ENCODE measurements at regions not wholly inside any gene's neighbourhood (a gene's known extent, or its start where the extent isn't known, plus 50 kb on each side); places are given as distances from the start of the nearest gene placed in this dataset.
"Not testable (repeated sequence)": the region's sequence is repeated elsewhere in the genome, so short reads cannot be mapped to it uniquely, and the experiment has no call there.

DNA sequence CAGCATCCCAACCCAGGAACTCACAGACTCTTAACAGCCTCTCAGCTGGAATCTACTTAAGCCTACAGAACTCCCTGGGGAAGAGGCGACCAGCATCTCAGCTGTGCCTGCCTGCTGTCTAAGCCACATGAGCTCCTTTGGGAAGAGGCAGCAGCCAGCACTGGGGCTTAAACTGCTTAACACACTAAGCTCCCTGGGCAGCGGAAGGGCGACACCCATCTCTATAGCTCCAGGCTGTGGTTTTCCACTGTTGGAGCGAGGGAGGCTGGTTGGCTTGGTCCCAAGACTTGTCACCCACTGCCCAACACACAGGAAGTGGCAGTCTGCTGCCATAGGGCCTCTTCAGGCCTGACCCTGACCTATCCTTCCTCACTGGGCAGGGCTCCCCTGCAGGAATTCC lies 1544.1 kb upstream of the ADGRL3 start:
- intact Hi-C loops (cut with DNase I, micrococcal nuclease) = no loop called here
- ATAC-seq = no peak
- TF ChIP-seq, protein P1, sequence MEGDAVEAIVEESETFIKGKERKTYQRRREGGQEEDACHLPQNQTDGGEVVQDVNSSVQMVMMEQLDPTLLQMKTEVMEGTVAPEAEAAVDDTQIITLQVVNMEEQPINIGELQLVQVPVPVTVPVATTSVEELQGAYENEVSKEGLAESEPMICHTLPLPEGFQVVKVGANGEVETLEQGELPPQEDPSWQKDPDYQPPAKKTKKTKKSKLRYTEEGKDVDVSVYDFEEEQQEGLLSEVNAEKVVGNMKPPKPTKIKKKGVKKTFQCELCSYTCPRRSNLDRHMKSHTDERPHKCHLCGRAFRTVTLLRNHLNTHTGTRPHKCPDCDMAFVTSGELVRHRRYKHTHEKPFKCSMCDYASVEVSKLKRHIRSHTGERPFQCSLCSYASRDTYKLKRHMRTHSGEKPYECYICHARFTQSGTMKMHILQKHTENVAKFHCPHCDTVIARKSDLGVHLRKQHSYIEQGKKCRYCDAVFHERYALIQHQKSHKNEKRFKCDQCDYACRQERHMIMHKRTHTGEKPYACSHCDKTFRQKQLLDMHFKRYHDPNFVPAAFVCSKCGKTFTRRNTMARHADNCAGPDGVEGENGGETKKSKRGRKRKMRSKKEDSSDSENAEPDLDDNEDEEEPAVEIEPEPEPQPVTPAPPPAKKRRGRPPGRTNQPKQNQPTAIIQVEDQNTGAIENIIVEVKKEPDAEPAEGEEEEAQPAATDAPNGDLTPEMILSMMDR (IDR thresholded peaks at IDR 0.05) = no peak

DNA sequence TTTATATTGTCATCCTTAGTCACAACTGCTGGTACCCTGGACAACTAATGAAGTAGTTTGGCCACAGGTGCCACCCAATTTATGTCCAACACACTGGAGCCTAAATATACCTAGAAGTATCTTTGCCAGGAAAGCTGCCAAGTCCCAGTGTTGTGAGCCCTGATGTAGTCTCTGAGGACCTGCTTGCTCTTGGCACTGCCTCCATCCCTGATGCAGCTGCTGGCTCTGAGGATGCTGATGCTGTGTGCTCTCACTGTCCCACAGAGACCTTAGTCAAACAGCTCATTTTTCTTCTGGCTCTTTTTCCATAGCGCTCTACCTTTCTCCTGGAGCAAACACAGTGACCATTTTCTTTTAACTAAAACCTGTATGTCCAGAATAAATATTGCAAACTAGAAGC lies 1535.4 kb upstream of the ADGRL3 start:
- ATAC-seq = no peak
- intact Hi-C loops (cut with DNase I, micrococcal nuclease) = no loop called here
- TF ChIP-seq, protein P1 (IDR thresholded peaks at IDR 0.05) = no peak
- no peak for DNase-seq
- Histone ChIP-seq H3K9me3 (no peaks in the 10 kb centered on the region), H3K36me3 (ENCODE audit: low read depth) (no peaks in the 10 kb centered on the region), H3K4me1 (ENCODE audit: low read depth) (no peaks in the 10 kb centered on the region), H3K4me3 (no peak overlapping the region)

More for the DNA sequence above, 1544.1 kb upstream of the ADGRL3 start:
- no peaks in the 10 kb centered on the region for H3K36me3 ChIP-seq (ENCODE audit: low read depth)
- H3K4me3 ChIP-seq = no peak overlapping the region
- peaks cover 15% of the 10 kb centered on the region for H3K9me3 ChIP-seq
- H3K4me1 ChIP-seq (ENCODE audit: low read depth) = no peaks in the 10 kb centered on the region
- no peak for DNase-seq

DNA sequence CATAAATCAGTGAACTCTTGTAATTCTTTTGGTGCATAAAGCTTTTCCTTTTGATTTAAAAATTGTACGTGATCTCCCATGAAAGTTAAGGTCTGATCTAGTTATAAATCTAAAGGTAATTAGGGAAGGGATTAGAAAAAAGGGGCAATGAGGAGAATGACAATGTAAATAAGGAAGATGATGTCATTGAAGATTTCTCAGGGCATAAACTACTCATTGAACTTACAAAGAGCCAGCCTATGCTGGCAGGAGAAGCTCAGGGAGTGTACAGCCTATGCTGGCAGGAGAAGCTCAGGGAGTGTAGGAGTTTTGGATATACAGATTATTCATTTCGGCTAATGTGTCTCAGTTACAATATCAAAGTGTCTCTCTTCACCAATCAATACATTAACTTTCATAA lies 1533.5 kb upstream of the ADGRL3 start:
- Histone ChIP-seq H3K4me1 (ENCODE audit: low read depth) (no peaks in the 10 kb centered on the region), H3K4me3 (no peak overlapping the region), H3K36me3 (ENCODE audit: low read depth) (no peaks in the 10 kb centered on the region), H3K9me3 (no peaks in the 10 kb centered on the region)
- ATAC-seq (no peak), DNase-seq (no peak)
- TF ChIP-seq, protein P1 (IDR thresholded peaks at IDR 0.05) = no peak
- intact Hi-C loops (cut with DNase I, micrococcal nuclease) = no loop called here

DNA sequence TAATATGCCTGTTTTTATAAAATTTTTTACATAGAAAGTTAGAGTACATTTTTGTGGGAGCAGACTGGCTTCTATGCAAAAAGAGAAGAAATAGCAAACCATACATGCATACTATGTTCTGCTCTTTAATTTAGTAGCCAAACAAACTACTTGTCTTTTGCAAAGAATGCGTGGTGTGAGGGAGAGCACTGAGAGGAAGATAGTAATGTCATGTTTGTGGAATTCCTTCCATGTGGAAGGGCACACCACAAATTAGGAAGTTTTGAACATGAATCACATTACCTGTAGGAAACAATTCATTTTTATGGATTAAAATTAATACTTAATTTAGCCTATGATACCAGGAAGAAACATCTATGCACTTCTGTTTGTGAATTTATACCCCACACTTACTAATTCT lies 1529.1 kb upstream of the ADGRL3 start:
- no peak for ATAC-seq
- TF ChIP-seq, protein P1 (IDR thresholded peaks at IDR 0.05) = no peak
- Histone ChIP-seq H3K9me3 (no peaks in the 10 kb centered on the region), H3K4me3 (no peak overlapping the region), H3K36me3 (ENCODE audit: low read depth) (no peaks in the 10 kb centered on the region), H3K4me1 (ENCODE audit: low read depth) (no peaks in the 10 kb centered on the region)
- intact Hi-C loops (cut with DNase I, micrococcal nuclease) = no loop called here
- DNase-seq = no peak

DNA sequence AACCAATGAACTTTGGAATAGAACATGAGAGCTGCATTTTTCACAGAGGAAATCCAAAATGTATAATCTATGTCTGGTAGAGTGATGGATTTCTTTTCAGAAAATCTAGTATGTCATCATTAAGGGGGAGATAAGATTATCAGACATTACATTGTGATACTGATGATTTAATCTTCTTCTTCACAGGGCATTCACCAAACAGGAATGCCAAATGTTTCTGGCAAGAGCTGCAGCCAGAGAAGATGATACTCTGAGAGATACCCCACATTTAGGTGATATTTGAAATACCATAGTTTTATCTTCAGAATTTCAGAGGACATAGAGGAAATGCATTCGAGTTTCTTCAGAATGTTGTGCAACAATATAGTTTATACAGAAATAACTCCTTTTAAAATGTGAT lies 1523.7 kb upstream of the ADGRL3 start:
- TF ChIP-seq, protein P1 (IDR thresholded peaks at IDR 0.05) = no peak
- no peak for ATAC-seq
- no peaks in the 10 kb centered on the region for H3K36me3 ChIP-seq (ENCODE audit: low read depth)

DNA sequence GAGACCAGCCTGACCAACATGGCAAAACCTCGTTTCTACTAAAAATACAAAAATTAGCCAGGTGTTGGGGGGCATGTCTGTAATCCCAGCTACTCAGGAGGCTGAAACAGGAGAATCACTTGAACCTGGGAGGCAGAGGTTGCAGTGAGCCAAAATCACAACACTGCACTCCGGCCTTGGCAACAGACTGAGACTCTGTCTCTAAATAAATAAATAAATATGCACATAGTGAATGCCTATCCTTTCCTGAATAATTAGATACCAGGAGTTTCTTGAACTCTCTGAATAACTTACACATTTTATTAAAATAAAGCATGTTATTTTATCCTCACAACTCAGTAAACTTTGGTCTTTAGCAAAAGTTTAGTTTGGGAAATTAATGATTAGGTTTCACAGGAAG lies 1523.1 kb upstream of the ADGRL3 start:
- DNase-seq; H3K4me1 ChIP-seq (ENCODE audit: low read depth); H3K36me3 ChIP-seq (ENCODE audit: low read depth); ATAC-seq; H3K9me3 ChIP-seq; H3K4me3 ChIP-seq; intact Hi-C loops (cut with DNase I, micrococcal nuclease): not testable (repeated sequence)

More for the DNA sequence above, 1523.7 kb upstream of the ADGRL3 start:
- Histone ChIP-seq H3K4me3 (no peak overlapping the region), H3K4me1 (ENCODE audit: low read depth) (no peaks in the 10 kb centered on the region), H3K9me3 (no peaks in the 10 kb centered on the region)
- no peak for DNase-seq
- intact Hi-C loops (cut with DNase I, micrococcal nuclease) = no loop called here
